GM23338 (cell line): ENCODE measurements at regions not wholly inside any gene's neighbourhood (a gene's known extent, or its start where the extent isn't known, plus 50 kb on each side); places are given as distances from the start of the nearest gene placed in this dataset.

ENCODE experiments used
- ATAC-seq: fragments of 200-7000 bp; cut with Tn5 transposase; 3 replicates; pipeline ENCODE4 v1.9.1; 2020
- DNase-seq: peaks from one replicate; pipeline ENCODE4 v3.0.0-alpha.2; 2015; ENCODE audit warnings: low spot score
- H2AFZ ChIP-seq: fragments of 200-600 bp; sonication (generic); 2 replicates; pipeline ENCODE4 v1.8.0; 2016; ENCODE audit warnings: antibody characterized with exemption, mild to moderate bottlenecking, moderate library complexity
- H3F3A ChIP-seq: fragments of 200-600 bp; sonication (generic); replicated peaks from 2 replicates; pipeline ENCODE4 v1.8.0; 2017; ENCODE audit warnings: antibody characterized with exemption, mixed run types, low read depth
- H3K27ac ChIP-seq: fragments of 200-600 bp; sonication (generic); 2 replicates; pipeline ENCODE4 v1.6.1; 2016; ENCODE audit warnings: low read depth
- H3K27me3 ChIP-seq: fragments of 200-600 bp; sonication (generic); 2 replicates; pipeline ENCODE4 v1.8.0; 2016; ENCODE audit warnings: mild to moderate bottlenecking, mixed run types, moderate library complexity; ENCODE audit not compliant: insufficient read depth
- H3K36me3 ChIP-seq: fragments of 200-600 bp; sonication (generic); 2 replicates; pipeline ENCODE4 v1.8.0; 2016; ENCODE audit warnings: mild to moderate bottlenecking; ENCODE audit not compliant: insufficient read depth
- H3K4me1 ChIP-seq: fragments of 200-600 bp; sonication (generic); 2 replicates; pipeline ENCODE4 v1.8.0; 2016; ENCODE audit warnings: mild to moderate bottlenecking, moderate library complexity; ENCODE audit not compliant: insufficient read depth
- H3K4me2 ChIP-seq: fragments of 200-600 bp; sonication (generic); 2 replicates; pipeline ENCODE4 v1.7.1; 2017; ENCODE audit warnings: mixed run types
- H3K4me3 ChIP-seq: fragments of 200-600 bp; sonication (generic); 2 replicates; pipeline ENCODE4 v1.6.1; 2016; ENCODE audit warnings: mixed run types
- H3K79me2 ChIP-seq: fragments of 200-600 bp; sonication (generic); replicated peaks from 2 replicates; pipeline ENCODE4 v1.8.0; 2017; ENCODE audit warnings: mild to moderate bottlenecking; ENCODE audit not compliant: insufficient read depth
- H3K9me2 ChIP-seq: fragments of 200-600 bp; sonication (generic); 2 replicates; pipeline ENCODE4 v1.8.0; 2017; ENCODE audit not compliant: insufficient read depth
- H4K20me1 ChIP-seq: fragments of 200-600 bp; sonication (generic); replicated peaks from 2 replicates; pipeline ENCODE4 v1.8.0; 2017; ENCODE audit warnings: mild to moderate bottlenecking; ENCODE audit not compliant: insufficient read depth
- H3K27ac Mint-ChIP-seq: 2 replicates; pipeline ENCODE4 v1.8.0; 2020; ENCODE audit warnings: inconsistent platforms, mild to moderate bottlenecking, moderate library complexity, mixed read lengths
- H3K27me3 Mint-ChIP-seq: 3 replicates; pipeline ENCODE4 v1.8.0; 2022; ENCODE audit warnings: low read depth, mild to moderate bottlenecking, moderate library complexity, mixed read lengths, inconsistent platforms; ENCODE audit not compliant: insufficient read depth, poor library complexity
- H3K36me3 Mint-ChIP-seq: 3 replicates; pipeline ENCODE4 v1.8.0; 2021; ENCODE audit warnings: low read depth, mild to moderate bottlenecking, inconsistent platforms, moderate library complexity, mixed read lengths
- H3K4me1 Mint-ChIP-seq: 3 replicates; pipeline ENCODE4 v1.8.0; 2020; ENCODE audit warnings: mild to moderate bottlenecking, inconsistent platforms, mixed read lengths
- H3K4me3 Mint-ChIP-seq: 3 replicates; pipeline ENCODE4 v1.8.0; 2021; ENCODE audit warnings: moderate library complexity, mild to moderate bottlenecking, inconsistent platforms, mixed read lengths
- H3K9me3 Mint-ChIP-seq: 3 replicates; pipeline ENCODE4 v1.8.0; 2020; ENCODE audit warnings: moderate library complexity, mild to moderate bottlenecking, inconsistent platforms, mixed read lengths
- POLR2AphosphoS5 ChIP-seq: IDR thresholded peaks from 2 replicates; pipeline ENCODE4 v1.6.1; 2016; ENCODE audit warnings: antibody characterized with exemption, low read depth
- TF ChIP-seq, protein P1 (sequence below): fragments of 250-450 bp; sonication (Bioruptor Pico); IDR thresholded peaks from 2 replicates; pipeline ENCODE4 v1.5.0; 2020; ENCODE audit warnings: mild to moderate bottlenecking, moderate library complexity
- TF ChIP-seq, protein P2 (sequence below), 2 experiments: fragments of 200-600 bp in 1 of 2; sonication (generic) in 1 of 2; conservative IDR thresholded peaks; 2 replicates each; pipeline versions ENCODE4 v1.5.1 to v1.6.1; 2016 to 2017; ENCODE audit warnings: antibody characterized with exemption in 2 of 2, low read depth in 2 of 2, mild to moderate bottlenecking in 2 of 2, moderate library complexity in 1 of 2

DNA sequence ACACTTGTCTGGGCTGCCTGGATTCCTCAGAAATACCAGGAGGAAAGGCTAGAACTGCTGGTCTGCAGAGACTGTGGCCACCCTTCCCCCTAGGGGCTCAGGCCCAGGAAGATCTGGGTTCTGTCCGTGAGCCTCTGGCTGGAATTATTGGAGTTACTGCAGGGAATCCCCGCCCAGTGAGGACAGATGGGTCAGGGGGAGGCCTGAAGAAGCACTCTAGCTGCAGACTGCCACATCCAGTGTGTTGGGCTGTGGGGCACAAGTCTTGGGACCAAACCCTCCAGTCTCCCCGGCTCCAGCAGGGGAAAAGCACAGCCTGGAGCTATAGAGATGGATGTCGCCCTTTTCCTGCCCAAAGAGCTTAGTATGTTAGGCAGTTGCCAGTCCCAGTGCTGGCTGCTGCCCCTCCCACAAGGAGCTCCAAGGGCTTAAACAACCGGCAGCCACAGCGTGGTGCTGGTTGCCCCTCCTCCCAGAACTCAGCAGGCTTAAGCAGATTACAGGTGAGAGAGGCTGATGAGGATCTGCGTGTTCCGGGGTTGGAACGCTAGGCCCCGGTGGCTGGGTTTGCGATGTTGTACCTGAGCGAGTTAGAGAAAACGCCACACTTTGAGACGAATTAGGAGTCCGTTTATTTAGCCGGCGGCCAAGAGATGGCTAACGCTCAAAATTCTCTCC lies 255.5 kb upstream of the LRRC7 start:
- DNase-seq (peak; percentile 64), ATAC-seq (peak; percentile 93)
- H3K27ac ChIP-seq, result no peak overlapping the region
- no peaks in the 10 kb centered on the region for H3K79me2 ChIP-seq
- no peaks in the 10 kb centered on the region for H4K20me1 ChIP-seq
- H3K9me2 ChIP-seq, result no peaks in the 10 kb centered on the region
- peak overlapping the region; percentile 31; the same call in 1 of the 2 replicates for H3K4me2 ChIP-seq
- peak overlapping the region; percentile 92 for H2AFZ ChIP-seq
- H3K27me3 ChIP-seq, result no peaks in the 10 kb centered on the region
- TF ChIP-seq, protein P1, sequence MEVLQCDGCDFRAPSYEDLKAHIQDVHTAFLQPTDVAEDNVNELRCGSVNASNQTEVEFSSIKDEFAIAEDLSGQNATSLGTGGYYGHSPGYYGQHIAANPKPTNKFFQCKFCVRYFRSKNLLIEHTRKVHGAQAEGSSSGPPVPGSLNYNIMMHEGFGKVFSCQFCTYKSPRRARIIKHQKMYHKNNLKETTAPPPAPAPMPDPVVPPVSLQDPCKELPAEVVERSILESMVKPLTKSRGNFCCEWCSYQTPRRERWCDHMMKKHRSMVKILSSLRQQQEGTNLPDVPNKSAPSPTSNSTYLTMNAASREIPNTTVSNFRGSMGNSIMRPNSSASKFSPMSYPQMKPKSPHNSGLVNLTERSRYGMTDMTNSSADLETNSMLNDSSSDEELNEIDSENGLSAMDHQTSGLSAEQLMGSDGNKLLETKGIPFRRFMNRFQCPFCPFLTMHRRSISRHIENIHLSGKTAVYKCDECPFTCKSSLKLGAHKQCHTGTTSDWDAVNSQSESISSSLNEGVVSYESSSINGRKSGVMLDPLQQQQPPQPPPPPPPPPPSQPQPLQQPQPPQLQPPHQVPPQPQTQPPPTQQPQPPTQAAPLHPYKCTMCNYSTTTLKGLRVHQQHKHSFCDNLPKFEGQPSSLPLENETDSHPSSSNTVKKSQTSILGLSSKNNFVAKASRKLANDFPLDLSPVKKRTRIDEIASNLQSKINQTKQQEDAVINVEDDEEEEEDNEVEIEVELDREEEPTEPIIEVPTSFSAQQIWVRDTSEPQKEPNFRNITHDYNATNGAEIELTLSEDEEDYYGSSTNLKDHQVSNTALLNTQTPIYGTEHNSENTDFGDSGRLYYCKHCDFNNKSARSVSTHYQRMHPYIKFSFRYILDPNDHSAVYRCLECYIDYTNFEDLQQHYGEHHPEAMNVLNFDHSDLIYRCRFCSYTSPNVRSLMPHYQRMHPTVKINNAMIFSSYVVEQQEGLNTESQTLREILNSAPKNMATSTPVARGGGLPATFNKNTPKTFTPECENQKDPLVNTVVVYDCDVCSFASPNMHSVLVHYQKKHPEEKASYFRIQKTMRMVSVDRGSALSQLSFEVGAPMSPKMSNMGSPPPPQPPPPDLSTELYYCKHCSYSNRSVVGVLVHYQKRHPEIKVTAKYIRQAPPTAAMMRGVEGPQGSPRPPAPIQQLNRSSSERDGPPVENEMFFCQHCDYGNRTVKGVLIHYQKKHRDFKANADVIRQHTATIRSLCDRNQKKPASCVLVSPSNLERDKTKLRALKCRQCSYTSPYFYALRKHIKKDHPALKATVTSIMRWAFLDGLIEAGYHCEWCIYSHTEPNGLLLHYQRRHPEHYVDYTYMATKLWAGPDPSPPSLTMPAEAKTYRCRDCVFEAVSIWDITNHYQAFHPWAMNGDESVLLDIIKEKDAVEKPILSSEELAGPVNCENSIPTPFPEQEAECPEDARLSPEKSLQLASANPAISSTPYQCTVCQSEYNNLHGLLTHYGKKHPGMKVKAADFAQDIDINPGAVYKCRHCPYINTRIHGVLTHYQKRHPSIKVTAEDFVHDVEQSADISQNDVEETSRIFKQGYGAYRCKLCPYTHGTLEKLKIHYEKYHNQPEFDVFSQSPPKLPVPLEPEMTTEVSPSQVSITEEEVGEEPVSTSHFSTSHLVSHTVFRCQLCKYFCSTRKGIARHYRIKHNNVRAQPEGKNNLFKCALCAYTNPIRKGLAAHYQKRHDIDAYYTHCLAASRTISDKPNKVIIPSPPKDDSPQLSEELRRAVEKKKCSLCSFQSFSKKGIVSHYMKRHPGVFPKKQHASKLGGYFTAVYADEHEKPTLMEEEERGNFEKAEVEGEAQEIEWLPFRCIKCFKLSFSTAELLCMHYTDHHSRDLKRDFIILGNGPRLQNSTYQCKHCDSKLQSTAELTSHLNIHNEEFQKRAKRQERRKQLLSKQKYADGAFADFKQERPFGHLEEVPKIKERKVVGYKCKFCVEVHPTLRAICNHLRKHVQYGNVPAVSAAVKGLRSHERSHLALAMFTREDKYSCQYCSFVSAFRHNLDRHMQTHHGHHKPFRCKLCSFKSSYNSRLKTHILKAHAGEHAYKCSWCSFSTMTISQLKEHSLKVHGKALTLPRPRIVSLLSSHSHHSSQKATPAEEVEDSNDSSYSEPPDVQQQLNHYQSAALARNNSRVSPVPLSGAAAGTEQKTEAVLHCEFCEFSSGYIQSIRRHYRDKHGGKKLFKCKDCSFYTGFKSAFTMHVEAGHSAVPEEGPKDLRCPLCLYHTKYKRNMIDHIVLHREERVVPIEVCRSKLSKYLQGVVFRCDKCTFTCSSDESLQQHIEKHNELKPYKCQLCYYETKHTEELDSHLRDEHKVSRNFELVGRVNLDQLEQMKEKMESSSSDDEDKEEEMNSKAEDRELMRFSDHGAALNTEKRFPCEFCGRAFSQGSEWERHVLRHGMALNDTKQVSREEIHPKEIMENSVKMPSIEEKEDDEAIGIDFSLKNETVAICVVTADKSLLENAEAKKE (CRISPR knock-in tag), result 0 out of 2 replicates have a peak, but pooled peaks have one; percentile 4
- no peak for TF ChIP-seq POLR2AphosphoS5
- TF ChIP-seq, protein P2, sequence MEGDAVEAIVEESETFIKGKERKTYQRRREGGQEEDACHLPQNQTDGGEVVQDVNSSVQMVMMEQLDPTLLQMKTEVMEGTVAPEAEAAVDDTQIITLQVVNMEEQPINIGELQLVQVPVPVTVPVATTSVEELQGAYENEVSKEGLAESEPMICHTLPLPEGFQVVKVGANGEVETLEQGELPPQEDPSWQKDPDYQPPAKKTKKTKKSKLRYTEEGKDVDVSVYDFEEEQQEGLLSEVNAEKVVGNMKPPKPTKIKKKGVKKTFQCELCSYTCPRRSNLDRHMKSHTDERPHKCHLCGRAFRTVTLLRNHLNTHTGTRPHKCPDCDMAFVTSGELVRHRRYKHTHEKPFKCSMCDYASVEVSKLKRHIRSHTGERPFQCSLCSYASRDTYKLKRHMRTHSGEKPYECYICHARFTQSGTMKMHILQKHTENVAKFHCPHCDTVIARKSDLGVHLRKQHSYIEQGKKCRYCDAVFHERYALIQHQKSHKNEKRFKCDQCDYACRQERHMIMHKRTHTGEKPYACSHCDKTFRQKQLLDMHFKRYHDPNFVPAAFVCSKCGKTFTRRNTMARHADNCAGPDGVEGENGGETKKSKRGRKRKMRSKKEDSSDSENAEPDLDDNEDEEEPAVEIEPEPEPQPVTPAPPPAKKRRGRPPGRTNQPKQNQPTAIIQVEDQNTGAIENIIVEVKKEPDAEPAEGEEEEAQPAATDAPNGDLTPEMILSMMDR (conservative IDR thresholded peaks at IDR 0.05; ENCODE audit: low read depth in 2 of 2), result 0 out of 4 replicates have a peak, but pooled peaks of 1 of the 2 experiments have one; percentile 17
- H3K27ac Mint-ChIP-seq, result peak overlapping the region; percentile 38; the same call in 1 of the 2 replicates
- H3K36me3 ChIP-seq, result no peaks in the 10 kb centered on the region
- H3F3A ChIP-seq, result no peaks in the 10 kb centered on the region
- no peak overlapping the region for H3K4me3 Mint-ChIP-seq
- no peaks in the 10 kb centered on the region for H3K27me3 Mint-ChIP-seq
- H3K4me3 ChIP-seq, result no peak overlapping the region
- H3K4me1 ChIP-seq, result no peaks in the 10 kb centered on the region
- no peaks in the 10 kb centered on the region for H3K36me3 Mint-ChIP-seq
- peaks cover 10% of the 10 kb centered on the region; the same call in 2 of the 3 replicates for H3K4me1 Mint-ChIP-seq
- no peaks in the 10 kb centered on the region for H3K9me3 Mint-ChIP-seq
